ENCODE measurements at regions not wholly inside any gene's neighbourhood (a gene's known extent, or its start where the extent isn't known, plus 50 kb on each side); places are given as distances from the start of the nearest gene placed in this dataset.

GRCh38 chr11:86193297-86194095, 51.1 kb upstream of the EED start:
- DNase-seq (ENCODE audit: low spot score in 2 of 2): peak in 1 of 2 donors; percentile 68
- intact Hi-C loops (cut with DNase I; ENCODE audit: low total_unique reads): no loop called here
- H3K4me3 ChIP-seq (ENCODE audit: low read depth, poor library complexity, severe bottlenecking): no peak overlapping the region
- WGBS, 2 donors: 13 to 14% methylated on average over 7 of the region's 7 CpGs
- no peak for TF ChIP-seq POLR2A (IDR thresholded peaks at IDR 0.05)
- TF ChIP-seq, protein P1, sequence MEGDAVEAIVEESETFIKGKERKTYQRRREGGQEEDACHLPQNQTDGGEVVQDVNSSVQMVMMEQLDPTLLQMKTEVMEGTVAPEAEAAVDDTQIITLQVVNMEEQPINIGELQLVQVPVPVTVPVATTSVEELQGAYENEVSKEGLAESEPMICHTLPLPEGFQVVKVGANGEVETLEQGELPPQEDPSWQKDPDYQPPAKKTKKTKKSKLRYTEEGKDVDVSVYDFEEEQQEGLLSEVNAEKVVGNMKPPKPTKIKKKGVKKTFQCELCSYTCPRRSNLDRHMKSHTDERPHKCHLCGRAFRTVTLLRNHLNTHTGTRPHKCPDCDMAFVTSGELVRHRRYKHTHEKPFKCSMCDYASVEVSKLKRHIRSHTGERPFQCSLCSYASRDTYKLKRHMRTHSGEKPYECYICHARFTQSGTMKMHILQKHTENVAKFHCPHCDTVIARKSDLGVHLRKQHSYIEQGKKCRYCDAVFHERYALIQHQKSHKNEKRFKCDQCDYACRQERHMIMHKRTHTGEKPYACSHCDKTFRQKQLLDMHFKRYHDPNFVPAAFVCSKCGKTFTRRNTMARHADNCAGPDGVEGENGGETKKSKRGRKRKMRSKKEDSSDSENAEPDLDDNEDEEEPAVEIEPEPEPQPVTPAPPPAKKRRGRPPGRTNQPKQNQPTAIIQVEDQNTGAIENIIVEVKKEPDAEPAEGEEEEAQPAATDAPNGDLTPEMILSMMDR (IDR thresholded peaks at IDR 0.05): peak in 1 of 3 donors; percentile 47

DNA sequence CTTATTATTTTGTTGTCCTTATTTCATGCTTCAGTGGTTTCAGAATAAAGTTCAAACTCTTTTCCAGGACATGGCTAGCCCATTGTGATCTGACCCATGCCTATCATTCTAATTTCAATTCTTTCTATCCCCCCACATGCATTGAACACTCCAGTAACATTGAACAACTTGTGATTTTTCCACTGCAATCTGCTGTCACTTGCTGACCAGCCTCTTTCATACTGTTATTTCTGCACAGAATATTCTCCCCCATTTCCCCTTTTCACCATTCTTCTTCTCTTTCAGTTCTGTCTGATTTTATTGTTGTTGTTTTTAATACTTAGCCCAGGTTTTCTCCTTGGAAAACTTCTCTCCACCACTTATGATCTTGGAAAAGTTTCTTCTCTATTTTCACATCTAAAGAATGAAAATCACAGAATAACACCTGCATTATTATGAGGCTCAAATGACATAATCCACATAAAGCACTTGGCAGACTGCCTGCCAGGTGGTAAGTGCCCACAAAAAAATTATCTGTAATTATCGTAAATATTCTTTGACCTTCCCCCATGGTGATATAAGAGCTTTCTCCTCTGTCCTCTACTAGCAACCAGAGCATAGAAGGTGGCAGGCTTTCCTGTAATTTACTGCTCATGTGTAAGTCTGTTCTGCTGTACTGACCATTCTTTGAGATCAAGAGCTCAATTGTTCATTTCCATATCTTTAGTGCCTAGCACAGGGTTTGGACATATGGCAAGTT, 51.9 kb upstream of the EED start:
- WGBS, 2 donors: 72 to 77% methylated on average over 1 of the region's 1 CpG
- no peak overlapping the region for H3K4me3 ChIP-seq (ENCODE audit: low read depth, poor library complexity, severe bottlenecking)
- TF ChIP-seq, protein P1 (IDR thresholded peaks at IDR 0.05): no peak
- TF ChIP-seq POLR2A (IDR thresholded peaks at IDR 0.05): no peak
- intact Hi-C loops (cut with DNase I; ENCODE audit: low total_unique reads): no loop called here
- no peak for DNase-seq (ENCODE audit: low spot score in 2 of 2)

GRCh38 chr11:86191874-86192273, 52.7 kb upstream of the EED start:
- WGBS, 2 donors: 92 to 95% methylated on average over 1 of the region's 1 CpG
- no peak overlapping the region for H3K4me3 ChIP-seq (ENCODE audit: low read depth, poor library complexity, severe bottlenecking)
- intact Hi-C loops (cut with DNase I; ENCODE audit: low total_unique reads): no loop called here
- TF ChIP-seq, protein P1 (IDR thresholded peaks at IDR 0.05): no peak
- TF ChIP-seq POLR2A (IDR thresholded peaks at IDR 0.05): no peak
- DNase-seq (ENCODE audit: low spot score in 2 of 2): no peak

DNA sequence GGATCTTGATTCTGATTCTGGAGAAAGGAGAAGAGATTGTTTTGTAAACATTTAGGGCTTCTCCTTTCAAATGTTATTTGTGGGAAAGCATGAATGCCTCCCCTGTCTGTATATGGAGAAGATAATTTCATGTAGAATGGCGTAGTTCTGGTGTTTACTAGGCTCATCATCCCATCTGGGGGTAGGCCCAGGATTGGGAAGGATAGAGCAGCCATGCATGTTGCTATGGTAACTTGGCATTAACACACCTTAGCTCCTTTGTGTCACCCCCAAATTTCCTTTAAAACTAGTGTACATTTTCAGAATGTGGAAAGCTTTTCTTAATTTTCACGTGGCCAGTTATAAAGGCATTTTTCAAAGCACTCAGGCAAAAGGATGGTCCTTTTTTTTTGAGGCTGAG, 57.5 kb upstream of the EED start:
- 90 to 95% methylated on average over 2 of the region's 2 CpGs for WGBS, 2 donors
- intact Hi-C loops (cut with DNase I; ENCODE audit: low total_unique reads): loop anchor here (10.0 kb wide), 1 partner anchor 142 kb away; no protein-coding TSS in a partner anchor
- TF ChIP-seq POLR2A (IDR thresholded peaks at IDR 0.05): no peak
- TF ChIP-seq, protein P1 (IDR thresholded peaks at IDR 0.05): no peak
- no peak for DNase-seq (ENCODE audit: low spot score in 2 of 2)
- H3K4me3 ChIP-seq (ENCODE audit: low read depth, poor library complexity, severe bottlenecking): no peak overlapping the region

DNA sequence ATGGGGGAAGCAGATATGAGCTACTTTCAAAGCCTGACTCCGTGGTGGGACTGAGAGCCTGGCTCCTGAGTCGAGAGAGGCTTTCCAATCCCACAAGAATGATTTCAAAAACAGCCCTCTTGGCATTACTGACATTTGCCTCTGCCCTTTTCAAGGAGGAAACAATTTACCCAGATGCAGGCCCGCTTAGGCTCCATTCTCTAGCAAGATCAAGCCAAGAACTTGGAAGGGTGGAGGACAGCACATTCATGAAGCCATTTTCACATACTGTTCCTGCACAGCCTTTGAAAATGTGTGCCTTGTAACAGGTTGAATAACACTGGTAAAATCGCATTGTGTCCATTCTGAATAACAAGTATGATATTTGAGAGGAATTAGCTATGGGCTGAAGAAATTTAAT, 58.2 kb upstream of the EED start:
- no peak for TF ChIP-seq POLR2A (IDR thresholded peaks at IDR 0.05)
- TF ChIP-seq, protein P1 (IDR thresholded peaks at IDR 0.05): no peak
- H3K4me3 ChIP-seq (ENCODE audit: low read depth, poor library complexity, severe bottlenecking): no peak overlapping the region
- WGBS, 2 donors: 68 to 84% methylated on average over 4 of the region's 4 CpGs
- intact Hi-C loops (cut with DNase I; ENCODE audit: low total_unique reads): loop anchor here (10.0 kb wide), 1 partner anchor 142 kb away; no protein-coding TSS in a partner anchor
- DNase-seq (ENCODE audit: low spot score in 2 of 2): no peak

Data from lower leg skin (tissue), 4 donors.